ENCODE measurements at regions not wholly inside any gene's neighbourhood (a gene's known extent, or its start where the extent isn't known, plus 50 kb on each side); places are given as distances from the start of the nearest gene placed in this dataset.
"Not testable (repeated sequence)": the region's sequence is repeated elsewhere in the genome, so short reads cannot be mapped to it uniquely, and the experiment has no call there.

DNA sequence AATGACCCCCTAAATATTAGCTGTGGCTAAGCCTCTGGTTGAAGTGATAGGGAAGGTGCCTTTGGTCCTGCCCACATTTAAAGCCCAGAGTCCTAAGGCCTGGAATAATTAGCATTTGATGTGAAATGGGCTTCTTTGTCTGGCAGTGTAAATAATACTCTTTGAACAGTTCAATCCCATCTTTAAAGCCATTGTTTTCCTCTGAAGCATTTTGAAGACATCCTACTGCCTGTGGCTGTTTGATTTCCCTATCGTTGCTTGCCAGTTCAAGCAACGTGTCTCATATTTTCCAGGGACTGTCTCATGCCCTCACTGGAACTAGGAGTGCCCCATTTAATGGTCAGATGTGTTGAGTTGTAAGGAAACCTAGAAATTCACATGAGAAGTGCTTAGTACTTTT is 89.3 kb upstream of the BTN3A2 start:
- TF ChIP-seq, protein P1, sequence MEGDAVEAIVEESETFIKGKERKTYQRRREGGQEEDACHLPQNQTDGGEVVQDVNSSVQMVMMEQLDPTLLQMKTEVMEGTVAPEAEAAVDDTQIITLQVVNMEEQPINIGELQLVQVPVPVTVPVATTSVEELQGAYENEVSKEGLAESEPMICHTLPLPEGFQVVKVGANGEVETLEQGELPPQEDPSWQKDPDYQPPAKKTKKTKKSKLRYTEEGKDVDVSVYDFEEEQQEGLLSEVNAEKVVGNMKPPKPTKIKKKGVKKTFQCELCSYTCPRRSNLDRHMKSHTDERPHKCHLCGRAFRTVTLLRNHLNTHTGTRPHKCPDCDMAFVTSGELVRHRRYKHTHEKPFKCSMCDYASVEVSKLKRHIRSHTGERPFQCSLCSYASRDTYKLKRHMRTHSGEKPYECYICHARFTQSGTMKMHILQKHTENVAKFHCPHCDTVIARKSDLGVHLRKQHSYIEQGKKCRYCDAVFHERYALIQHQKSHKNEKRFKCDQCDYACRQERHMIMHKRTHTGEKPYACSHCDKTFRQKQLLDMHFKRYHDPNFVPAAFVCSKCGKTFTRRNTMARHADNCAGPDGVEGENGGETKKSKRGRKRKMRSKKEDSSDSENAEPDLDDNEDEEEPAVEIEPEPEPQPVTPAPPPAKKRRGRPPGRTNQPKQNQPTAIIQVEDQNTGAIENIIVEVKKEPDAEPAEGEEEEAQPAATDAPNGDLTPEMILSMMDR (IDR thresholded peaks at IDR 0.05; ENCODE audit: control insufficient read depth, insufficient read depth, low read depth, low read length, missing control alignments) = no peak
- no peak overlapping the region for H3K4me3 ChIP-seq (ENCODE audit: control insufficient read depth, low read depth, low read length)
- no peak for DNase-seq (ENCODE audit: low read depth)

- TF ChIP-seq, protein P1 (IDR thresholded peaks at IDR 0.05; ENCODE audit: control insufficient read depth, insufficient read depth, low read depth, low read length, missing control alignments) = no peak
- no peak for DNase-seq (ENCODE audit: low read depth)
- H3K4me3 ChIP-seq (ENCODE audit: control insufficient read depth, low read depth, low read length) = no peak overlapping the region
Measured at GRCh38 chr6:26276841-26277648, 88.0 kb upstream of the BTN3A2 start.

DNA sequence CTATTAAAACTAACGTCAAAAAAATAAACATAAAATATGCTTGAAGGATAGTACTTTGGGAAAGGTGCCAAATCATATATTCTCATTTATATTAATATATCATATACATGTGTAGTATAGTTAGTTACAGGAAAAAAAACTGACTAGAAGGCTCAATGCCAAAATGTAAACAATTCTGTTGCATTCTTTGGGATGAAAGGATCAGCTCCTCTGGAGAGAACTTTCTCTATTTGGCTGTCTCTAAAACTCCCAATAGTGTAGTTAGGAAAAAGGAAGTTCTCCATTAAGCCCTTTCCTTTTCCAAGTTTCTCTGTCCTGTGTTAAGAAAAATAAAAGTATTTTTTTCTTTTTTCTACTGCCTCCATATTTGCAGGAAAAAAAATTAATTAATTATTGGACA is 86.5 kb upstream of the BTN3A2 start:
- TF ChIP-seq, protein P1 (IDR thresholded peaks at IDR 0.05; ENCODE audit: control insufficient read depth, insufficient read depth, low read depth, low read length, missing control alignments) = no peak
- DNase-seq (ENCODE audit: low read depth) = no peak
- H3K4me3 ChIP-seq (ENCODE audit: control insufficient read depth, low read depth, low read length) = no peak overlapping the region

GRCh38 chr6:26279371-26279770 is 85.6 kb upstream of the BTN3A2 start:
- not testable (repeated sequence) for DNase-seq (ENCODE audit: low read depth); H3K4me3 ChIP-seq (ENCODE audit: control insufficient read depth, low read depth, low read length)

- H3K4me3 ChIP-seq (ENCODE audit: control insufficient read depth, low read depth, low read length) = no peak overlapping the region
- TF ChIP-seq, protein P1 (IDR thresholded peaks at IDR 0.05; ENCODE audit: control insufficient read depth, insufficient read depth, low read depth, low read length, missing control alignments) = no peak
- DNase-seq (ENCODE audit: low read depth) = no peak
Measured at GRCh38 chr6:26280407-26280806, 84.6 kb upstream of the BTN3A2 start.

DNA sequence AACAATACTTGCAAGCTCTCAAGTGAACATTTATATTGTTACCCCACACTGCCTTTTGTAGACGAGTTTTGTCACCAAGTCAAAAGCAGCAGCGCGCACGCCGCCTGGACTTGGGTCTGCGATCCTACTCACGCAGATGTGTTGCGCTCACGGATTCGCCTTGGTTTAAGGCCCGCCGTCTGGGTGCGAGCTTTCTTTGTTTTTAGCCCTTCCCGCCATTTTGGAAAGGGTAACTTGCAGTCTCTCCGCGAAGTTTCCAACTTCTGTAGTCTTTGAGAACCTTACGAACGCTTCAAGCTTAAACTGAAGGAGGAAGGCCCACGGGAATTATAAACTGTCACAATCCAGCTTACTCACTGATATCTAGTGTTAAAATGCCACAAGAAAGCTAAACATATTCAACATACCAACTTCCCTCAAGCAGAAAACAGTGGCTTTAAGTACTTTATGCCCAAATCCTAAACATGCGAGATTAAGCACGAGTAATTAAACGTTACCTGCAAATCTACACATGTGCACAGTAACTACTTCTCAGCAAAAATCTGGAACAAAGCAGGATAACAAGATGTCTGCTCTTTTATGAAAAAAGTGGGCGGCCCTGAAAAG is 80.4 kb upstream of the BTN3A2 start:
- H3K4me3 ChIP-seq (ENCODE audit: control insufficient read depth, low read depth, low read length) = peak overlapping the region; percentile 69
- DNase-seq (ENCODE audit: low read depth) = no peak
- TF ChIP-seq, protein P1 (IDR thresholded peaks at IDR 0.05; ENCODE audit: control insufficient read depth, insufficient read depth, low read depth, low read length, missing control alignments) = no peak
